ENCODE measurements at regions not wholly inside any gene's neighbourhood (a gene's known extent, or its start where the extent isn't known, plus 50 kb on each side); places are given as distances from the start of the nearest gene placed in this dataset.

DNA sequence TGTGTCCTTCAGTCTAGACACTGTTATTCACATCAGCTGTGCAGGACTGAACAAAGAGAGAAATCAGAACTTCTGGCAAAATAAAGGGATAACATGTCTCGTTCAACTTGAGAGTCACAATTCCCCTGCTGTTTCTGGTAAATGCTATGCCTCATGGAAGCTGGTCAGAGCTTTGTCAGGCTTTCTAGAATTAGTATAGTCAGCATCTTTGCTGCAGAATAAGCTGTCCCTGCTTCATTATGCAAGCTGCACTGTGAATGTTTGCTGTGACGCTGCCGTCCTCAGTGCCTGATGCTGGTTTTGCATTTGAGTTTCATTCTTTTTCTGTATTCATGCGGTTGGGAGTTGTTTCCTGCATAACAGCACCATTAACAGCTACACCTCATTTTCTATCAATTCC is 96.4 kb upstream of the KCNJ6 start:
- POLR2A ChIA-PET: no interaction called here
- Mint-ChIP-seq H3K36me3 (ENCODE audit: low read depth) (no peaks in the 10 kb centered on the region), H3K4me3 (no peak overlapping the region), H3K4me1 (no peaks in the 10 kb centered on the region), H3K27ac (no peak overlapping the region), H3K27me3 (peaks cover 5% of the 10 kb centered on the region), H3K9me3 (no peaks in the 10 kb centered on the region)
- CTCF ChIA-PET: no interaction called here
- no peak for DNase-seq

GRCh38 chr21:38013741-38014140 is 97.5 kb upstream of the KCNJ6 start:
- Mint-ChIP-seq H3K27me3 (peaks cover 5% of the 10 kb centered on the region), H3K4me3 (no peak overlapping the region), H3K4me1 (no peaks in the 10 kb centered on the region), H3K36me3 (ENCODE audit: low read depth) (no peaks in the 10 kb centered on the region), H3K9me3 (no peaks in the 10 kb centered on the region), H3K27ac (no peak overlapping the region)
- DNase-seq: no peak
- CTCF ChIA-PET: no interaction called here
- POLR2A ChIA-PET: no interaction called here

- Mint-ChIP-seq H3K27ac (no peak overlapping the region), H3K9me3 (no peaks in the 10 kb centered on the region), H3K27me3 (peaks cover 5% of the 10 kb centered on the region), H3K4me1 (no peaks in the 10 kb centered on the region), H3K4me3 (no peak overlapping the region), H3K36me3 (ENCODE audit: low read depth) (no peaks in the 10 kb centered on the region)
- ChIA-PET CTCF (no interaction called here), POLR2A (no interaction called here)
- DNase-seq: no peak
Measured at GRCh38 chr21:38014298-38014697, 98.0 kb upstream of the KCNJ6 start.

GRCh38 chr21:38027901-38028498 is 111.7 kb upstream of the KCNJ6 start:
- Mint-ChIP-seq H3K4me1 (no peaks in the 10 kb centered on the region), H3K4me3 (no peak overlapping the region), H3K27ac (no peak overlapping the region), H3K27me3 (peaks cover 4% of the 10 kb centered on the region), H3K9me3 (no peaks in the 10 kb centered on the region), H3K36me3 (ENCODE audit: low read depth) (no peaks in the 10 kb centered on the region)
- POLR2A ChIA-PET: no interaction called here
- CTCF ChIA-PET: no interaction called here
- DNase-seq: no peak

- Mint-ChIP-seq H3K36me3 (ENCODE audit: low read depth) (no peaks in the 10 kb centered on the region), H3K4me1 (no peaks in the 10 kb centered on the region), H3K9me3 (no peaks in the 10 kb centered on the region), H3K4me3 (no peak overlapping the region), H3K27me3 (peaks cover 4% of the 10 kb centered on the region), H3K27ac (no peak overlapping the region)
- ChIA-PET POLR2A (no interaction called here), CTCF (no interaction called here)
- no peak for DNase-seq
Measured at GRCh38 chr21:38032082-38032801, 116.0 kb upstream of the KCNJ6 start.

GRCh38 chr21:38036016-38036415 is 119.8 kb upstream of the KCNJ6 start:
- ChIA-PET POLR2A (no interaction called here), CTCF (no interaction called here)
- H3K9me3 Mint-ChIP-seq: no peaks in the 10 kb centered on the region
- H3K4me1 Mint-ChIP-seq: no peaks in the 10 kb centered on the region
- no peak for DNase-seq
- no peaks in the 10 kb centered on the region for H3K36me3 Mint-ChIP-seq (ENCODE audit: low read depth)
- no peak overlapping the region for H3K4me3 Mint-ChIP-seq
- no peak overlapping the region for H3K27ac Mint-ChIP-seq
- H3K27me3 Mint-ChIP-seq: peaks cover 7% of the 10 kb centered on the region

- no peak for DNase-seq
- CTCF ChIA-PET: no interaction called here
- no peaks in the 10 kb centered on the region for H3K36me3 Mint-ChIP-seq (ENCODE audit: low read depth)
- no peak overlapping the region for H3K27ac Mint-ChIP-seq
- H3K4me1 Mint-ChIP-seq: no peaks in the 10 kb centered on the region
- no peak overlapping the region for H3K4me3 Mint-ChIP-seq
- peaks cover 6% of the 10 kb centered on the region for H3K27me3 Mint-ChIP-seq
- no peaks in the 10 kb centered on the region for H3K9me3 Mint-ChIP-seq
- POLR2A ChIA-PET: interaction anchor here (0.6 kb wide), 1 partner anchor 418 kb away, joined by 3 read pairs; no protein-coding TSS in a partner anchor
Measured at GRCh38 chr21:38037416-38037815, 121.2 kb upstream of the KCNJ6 start.

GRCh38 chr21:38039369-38039768 is 123.1 kb upstream of the KCNJ6 start:
- Mint-ChIP-seq H3K36me3 (ENCODE audit: low read depth) (no peaks in the 10 kb centered on the region), H3K27ac (no peak overlapping the region), H3K4me3 (no peak overlapping the region), H3K9me3 (no peaks in the 10 kb centered on the region), H3K27me3 (peaks cover 5% of the 10 kb centered on the region), H3K4me1 (no peaks in the 10 kb centered on the region)
- POLR2A ChIA-PET: no interaction called here
- no peak for DNase-seq
- CTCF ChIA-PET: no interaction called here

GRCh38 chr21:38039841-38040240 is 123.6 kb upstream of the KCNJ6 start:
- Mint-ChIP-seq H3K4me3 (no peak overlapping the region), H3K36me3 (ENCODE audit: low read depth) (no peaks in the 10 kb centered on the region), H3K9me3 (no peaks in the 10 kb centered on the region), H3K4me1 (no peaks in the 10 kb centered on the region), H3K27me3 (peaks cover 5% of the 10 kb centered on the region), H3K27ac (no peak overlapping the region)
- DNase-seq: no peak
- POLR2A ChIA-PET: no interaction called here
- CTCF ChIA-PET: no interaction called here

GRCh38 chr21:38041493-38041892 is 125.2 kb upstream of the KCNJ6 start:
- Mint-ChIP-seq H3K9me3 (no peaks in the 10 kb centered on the region), H3K27ac (no peak overlapping the region), H3K4me1 (no peaks in the 10 kb centered on the region), H3K36me3 (ENCODE audit: low read depth) (no peaks in the 10 kb centered on the region), H3K4me3 (no peak overlapping the region), H3K27me3 (peaks cover 5% of the 10 kb centered on the region)
- CTCF ChIA-PET: no interaction called here
- POLR2A ChIA-PET: no interaction called here
- no peak for DNase-seq

- Mint-ChIP-seq H3K4me3 (no peak overlapping the region), H3K36me3 (ENCODE audit: low read depth) (no peaks in the 10 kb centered on the region), H3K9me3 (no peaks in the 10 kb centered on the region), H3K27me3 (peaks cover 5% of the 10 kb centered on the region), H3K4me1 (no peaks in the 10 kb centered on the region), H3K27ac (no peak overlapping the region)
- POLR2A ChIA-PET: no interaction called here
- CTCF ChIA-PET: no interaction called here
- DNase-seq: no peak
Measured at GRCh38 chr21:38042246-38042645, 126.0 kb upstream of the KCNJ6 start.

- ChIA-PET POLR2A (no interaction called here), CTCF (no interaction called here)
- no peak for DNase-seq
- no peak overlapping the region for H3K4me3 Mint-ChIP-seq
- H3K9me3 Mint-ChIP-seq: no peaks in the 10 kb centered on the region
- H3K4me1 Mint-ChIP-seq: no peaks in the 10 kb centered on the region
- H3K27ac Mint-ChIP-seq: no peak overlapping the region
- peaks cover 2% of the 10 kb centered on the region for H3K27me3 Mint-ChIP-seq
- no peaks in the 10 kb centered on the region for H3K36me3 Mint-ChIP-seq (ENCODE audit: low read depth)
Measured at GRCh38 chr21:38048167-38048566, 131.9 kb upstream of the KCNJ6 start.

DNA sequence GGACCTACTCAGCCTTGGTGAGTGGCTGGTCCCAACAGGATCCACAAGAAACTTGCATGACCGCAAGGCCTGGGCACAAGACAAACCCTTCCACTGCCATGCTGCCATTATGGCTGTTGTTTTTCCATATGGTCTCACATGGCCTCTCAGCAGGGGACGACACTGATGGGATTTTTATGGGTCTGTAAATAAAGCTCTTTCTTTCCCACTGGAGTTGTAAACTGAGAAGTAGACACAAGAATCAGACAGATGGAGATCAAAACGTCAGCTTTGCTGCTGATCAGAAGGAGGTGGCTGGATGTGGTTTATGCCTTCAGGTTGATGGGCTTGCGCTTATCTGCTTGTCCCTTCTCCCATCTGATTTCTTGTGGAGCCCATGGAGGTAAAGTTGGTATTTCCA is 138.1 kb upstream of the KCNJ6 start:
- Mint-ChIP-seq H3K27me3 (peaks cover 2% of the 10 kb centered on the region), H3K4me3 (no peak overlapping the region), H3K4me1 (no peaks in the 10 kb centered on the region), H3K27ac (no peak overlapping the region), H3K9me3 (peaks cover 2% of the 10 kb centered on the region), H3K36me3 (ENCODE audit: low read depth) (no peaks in the 10 kb centered on the region)
- DNase-seq: no peak
- POLR2A ChIA-PET: no interaction called here
- CTCF ChIA-PET: no interaction called here

DNA sequence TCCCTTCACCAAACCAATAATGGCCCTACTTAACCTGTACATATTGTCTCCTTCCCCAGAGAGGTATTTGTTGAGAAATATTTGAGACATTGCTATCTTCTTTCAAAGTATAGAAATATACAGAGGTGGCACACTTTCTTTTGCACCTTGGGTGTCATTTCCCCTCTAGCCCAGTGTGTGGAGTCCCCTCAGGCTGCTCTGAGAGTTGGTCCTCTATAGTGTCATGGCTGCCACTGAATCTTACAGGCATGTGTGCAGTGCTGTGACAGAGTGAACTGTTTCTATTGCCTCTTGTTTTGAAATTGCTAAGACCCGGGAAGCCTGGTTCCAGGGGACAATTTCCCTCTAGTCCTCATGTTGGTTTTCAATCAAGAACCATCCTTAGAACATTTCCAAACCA is 140.2 kb upstream of the KCNJ6 start:
- Mint-ChIP-seq H3K36me3 (ENCODE audit: low read depth) (no peaks in the 10 kb centered on the region), H3K27ac (no peak overlapping the region), H3K4me3 (no peak overlapping the region), H3K9me3 (peaks cover 3% of the 10 kb centered on the region), H3K27me3 (peaks cover 2% of the 10 kb centered on the region), H3K4me1 (no peaks in the 10 kb centered on the region)
- no peak for DNase-seq
- ChIA-PET CTCF (no interaction called here), POLR2A (no interaction called here)

Data from activated CD4-positive, alpha-beta T cell treated with anti-CD3 and anti-CD28 coated beads, Interleukin-2, amount 10 ng/mL, durations not matched to agents 7 days and 5 days (primary cell).